Fibroblast of lung (primary cell): ENCODE measurements at regions not wholly inside any gene's neighbourhood (a gene's known extent, or its start where the extent isn't known, plus 50 kb on each side); places are given as distances from the start of the nearest gene placed in this dataset.

Experiments
- DNase-seq, 2 donors: peaks; one replicate each; pipeline versions ENCODE4 v3.0.0 to v3.0.0-alpha.2; 2010; ENCODE audit warnings: low read depth in 2 of 2
- H2AFZ ChIP-seq: 2 replicates; pipeline ENCODE4 v1.5.1; 2012; ENCODE audit warnings: low read length, control low read depth, inconsistent platforms
- H3K27ac ChIP-seq: 2 replicates; pipeline ENCODE4 v1.5.1; 2011; ENCODE audit warnings: low read length, control low read depth; ENCODE audit not compliant: insufficient read depth
- H3K27me3 ChIP-seq: 2 replicates; pipeline ENCODE4 v1.5.1; 2011; ENCODE audit warnings: mild to moderate bottlenecking, low read length; ENCODE audit not compliant: control insufficient read depth, insufficient read depth
- H3K36me3 ChIP-seq: 2 replicates; pipeline ENCODE4 v1.5.1; 2011; ENCODE audit warnings: low read length; ENCODE audit not compliant: control insufficient read depth, insufficient read depth
- H3K4me1 ChIP-seq: 2 replicates; pipeline ENCODE4 v1.5.1; 2011; ENCODE audit warnings: low read length; ENCODE audit not compliant: control insufficient read depth, insufficient read depth; ENCODE audit errors: extremely low read depth
- H3K4me2 ChIP-seq: 2 replicates; pipeline ENCODE4 v1.5.1; 2011; ENCODE audit warnings: low read length, control low read depth; ENCODE audit not compliant: insufficient read depth; ENCODE audit errors: extremely low read depth
- H3K4me3 ChIP-seq, 4 experiments: fragments of 200-600 bp in 1 of 4; sonication (generic) in 1 of 4; replicated peaks in 1 of 4; 2 replicates each; pipeline ENCODE4 v1.5.1; 2011 to 2016; ENCODE audit warnings: low read length in 4 of 4, low read depth in 3 of 4, mild to moderate bottlenecking in 3 of 4, control low read depth in 2 of 4, inconsistent platforms in 1 of 4, mixed read lengths in 1 of 4; ENCODE audit not compliant: insufficient read depth in 1 of 4; ENCODE audit errors: control extremely low read depth in 1 of 4
- H3K79me2 ChIP-seq: 2 replicates; pipeline ENCODE4 v1.5.1; 2012; ENCODE audit warnings: mild to moderate bottlenecking, low read length, inconsistent platforms; ENCODE audit not compliant: control insufficient read depth, insufficient read depth
- H3K9ac ChIP-seq: 2 replicates; pipeline ENCODE4 v1.5.1; 2011; ENCODE audit warnings: mild to moderate bottlenecking, low read length, control low read depth; ENCODE audit not compliant: insufficient read depth
- H3K9me3 ChIP-seq: 2 replicates; pipeline ENCODE4 v1.5.1; 2012; ENCODE audit warnings: low read depth, low read length; ENCODE audit not compliant: control insufficient read depth, insufficient read depth
- H4K20me1 ChIP-seq: 2 replicates; pipeline ENCODE4 v1.5.1; 2011; ENCODE audit warnings: low read length; ENCODE audit not compliant: control insufficient read depth, insufficient read depth; ENCODE audit errors: extremely low read depth
- CTCF ChIP-seq, 2 donors: IDR thresholded peaks in 1 of 2; conservative IDR thresholded peaks in 1 of 2; 1 replicate in 1 of 2; 2 replicates in 1 of 2; pipeline ENCODE4 v1.5.1; 2011 to 2012; ENCODE audit warnings: low read length in 2 of 2, control low read depth in 1 of 2, inconsistent platforms in 1 of 2, low read depth in 1 of 2, mild to moderate bottlenecking in 1 of 2
- EZH2 ChIP-seq: IDR thresholded peaks from 2 replicates; pipeline ENCODE4 v1.5.1; 2012; ENCODE audit warnings: low read length, control low read depth, mild to moderate bottlenecking; ENCODE audit errors: missing control alignments

- no peaks in the 10 kb centered on the region for H4K20me1 ChIP-seq
- H2AFZ ChIP-seq: no peak overlapping the region
- no peaks in the 10 kb centered on the region for H3K79me2 ChIP-seq
- H3K27ac ChIP-seq: no peak overlapping the region
- H3K27me3 ChIP-seq: no peaks in the 10 kb centered on the region
- H3K36me3 ChIP-seq: no peaks in the 10 kb centered on the region
- no peak overlapping the region for H3K9ac ChIP-seq
- H3K4me2 ChIP-seq: no peak overlapping the region
- no peak for TF ChIP-seq CTCF (conservative IDR thresholded peaks at IDR 0.05 in 1 of 2, IDR thresholded peaks at IDR 0.05 in 1 of 2; ENCODE audit: low read depth in 1 of 2, low read length in 2 of 2)
- TF ChIP-seq EZH2: no peak
- no peaks in the 10 kb centered on the region for H3K4me1 ChIP-seq
- H3K9me3 ChIP-seq: no peaks in the 10 kb centered on the region
- DNase-seq: peak; percentile 50 to 56
- no peak overlapping the region for H3K4me3 ChIP-seq
These were observed 72.9 kb upstream of the ATP2C1 start for GRCh38 chr3:130820976-130821375.

GRCh38 chr3:130821806-130822205 is 72.1 kb upstream of the ATP2C1 start:
- Histone ChIP-seq H3K9ac (no peak overlapping the region), H3K27ac (no peak overlapping the region), H3K27me3 (no peaks in the 10 kb centered on the region), H3K4me3 (no peak overlapping the region), H3K9me3 (no peaks in the 10 kb centered on the region), H2AFZ (no peak overlapping the region), H3K4me2 (no peak overlapping the region), H3K36me3 (no peaks in the 10 kb centered on the region), H4K20me1 (no peaks in the 10 kb centered on the region), H3K4me1 (no peaks in the 10 kb centered on the region), H3K79me2 (no peaks in the 10 kb centered on the region)
- no peak for DNase-seq
- TF ChIP-seq EZH2 (no peak), CTCF (conservative IDR thresholded peaks at IDR 0.05 in 1 of 2, IDR thresholded peaks at IDR 0.05 in 1 of 2; ENCODE audit: low read depth in 1 of 2, low read length in 2 of 2) (no peak)

GRCh38 chr3:130823241-130823884 is 70.5 kb upstream of the ATP2C1 start:
- H3K79me2 ChIP-seq: no peaks in the 10 kb centered on the region

More at GRCh38 chr3:130823241-130823884, 70.5 kb upstream of the ATP2C1 start:
- no peak overlapping the region for H3K4me2 ChIP-seq
- no peaks in the 10 kb centered on the region for H3K36me3 ChIP-seq
- H3K9me3 ChIP-seq: no peaks in the 10 kb centered on the region
- H2AFZ ChIP-seq: no peak overlapping the region
- H3K4me1 ChIP-seq: no peaks in the 10 kb centered on the region
- DNase-seq: no peak
- H3K9ac ChIP-seq: no peak overlapping the region
- TF ChIP-seq CTCF (conservative IDR thresholded peaks at IDR 0.05 in 1 of 2, IDR thresholded peaks at IDR 0.05 in 1 of 2; ENCODE audit: low read depth in 1 of 2, low read length in 2 of 2) (no peak), EZH2 (no peak)
- no peaks in the 10 kb centered on the region for H3K27me3 ChIP-seq
- no peak overlapping the region for H3K4me3 ChIP-seq
- H3K27ac ChIP-seq: no peak overlapping the region
- no peaks in the 10 kb centered on the region for H4K20me1 ChIP-seq
